Cardiac fibroblast (primary cell): ENCODE measurements at regions not wholly inside any gene's neighbourhood (a gene's known extent, or its start where the extent isn't known, plus 50 kb on each side); places are given as distances from the start of the nearest gene placed in this dataset.

Experiments
- DNase-seq, 2 donors: peaks; one replicate each; pipeline versions ENCODE4 v3.0.0 to v3.0.0-alpha.2; 2010; ENCODE audit warnings: low read depth in 2 of 2
- H3K4me3 ChIP-seq, 2 donors: replicated peaks in 1 of 2; 1 replicate in 1 of 2; 2 replicates in 1 of 2; pipeline ENCODE4 v1.5.1; 2011; ENCODE audit warnings: low read depth in 2 of 2, low read length in 2 of 2, mild to moderate bottlenecking in 2 of 2, moderate library complexity in 1 of 2
- TF ChIP-seq, protein P1 (sequence below): IDR thresholded peaks from one replicate; pipeline ENCODE4 v1.5.1; 2011; ENCODE audit warnings: low read depth, mild to moderate bottlenecking, low read length, inconsistent platforms

DNA sequence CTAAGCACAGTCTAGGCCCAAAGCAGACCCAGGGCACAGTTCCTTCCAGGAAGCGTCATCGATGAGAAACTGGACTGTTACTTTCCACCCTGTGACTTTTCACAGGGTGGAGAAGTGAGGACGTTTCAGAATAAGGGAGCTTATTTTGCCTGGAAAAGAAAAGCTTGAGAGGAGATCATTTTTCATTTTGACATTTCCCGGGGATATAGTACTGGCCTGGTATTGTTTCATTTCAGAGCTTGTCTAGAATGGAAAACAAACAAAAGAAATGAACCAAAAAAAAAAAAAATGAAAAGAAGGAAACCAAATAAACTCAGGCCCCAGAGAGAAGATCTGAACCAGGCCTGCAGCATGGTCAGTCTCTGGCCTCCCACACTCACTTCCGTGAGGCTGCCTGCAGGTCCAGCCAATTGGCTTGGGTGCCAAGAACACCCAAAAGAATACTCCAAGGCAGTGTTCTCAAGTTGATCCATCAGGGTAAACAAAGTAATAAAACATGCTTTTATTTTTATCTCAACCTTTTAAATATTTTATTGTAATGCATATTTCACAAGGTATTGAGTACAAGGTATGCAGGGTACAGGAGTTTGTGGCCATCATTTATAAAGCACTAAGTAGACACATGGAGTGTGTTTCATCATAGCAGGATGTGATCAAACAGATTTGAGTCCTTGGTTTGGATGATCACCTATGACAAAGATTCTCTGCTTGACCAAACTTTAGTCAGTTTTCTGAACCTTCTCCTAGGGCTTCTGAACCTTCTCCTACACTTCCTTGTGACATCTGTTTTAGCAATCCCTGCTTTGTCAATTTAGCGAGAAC lies 176.9 kb upstream of the GGTLC1 start:
- no peak for DNase-seq
- no peak overlapping the region for H3K4me3 ChIP-seq
- TF ChIP-seq, protein P1, sequence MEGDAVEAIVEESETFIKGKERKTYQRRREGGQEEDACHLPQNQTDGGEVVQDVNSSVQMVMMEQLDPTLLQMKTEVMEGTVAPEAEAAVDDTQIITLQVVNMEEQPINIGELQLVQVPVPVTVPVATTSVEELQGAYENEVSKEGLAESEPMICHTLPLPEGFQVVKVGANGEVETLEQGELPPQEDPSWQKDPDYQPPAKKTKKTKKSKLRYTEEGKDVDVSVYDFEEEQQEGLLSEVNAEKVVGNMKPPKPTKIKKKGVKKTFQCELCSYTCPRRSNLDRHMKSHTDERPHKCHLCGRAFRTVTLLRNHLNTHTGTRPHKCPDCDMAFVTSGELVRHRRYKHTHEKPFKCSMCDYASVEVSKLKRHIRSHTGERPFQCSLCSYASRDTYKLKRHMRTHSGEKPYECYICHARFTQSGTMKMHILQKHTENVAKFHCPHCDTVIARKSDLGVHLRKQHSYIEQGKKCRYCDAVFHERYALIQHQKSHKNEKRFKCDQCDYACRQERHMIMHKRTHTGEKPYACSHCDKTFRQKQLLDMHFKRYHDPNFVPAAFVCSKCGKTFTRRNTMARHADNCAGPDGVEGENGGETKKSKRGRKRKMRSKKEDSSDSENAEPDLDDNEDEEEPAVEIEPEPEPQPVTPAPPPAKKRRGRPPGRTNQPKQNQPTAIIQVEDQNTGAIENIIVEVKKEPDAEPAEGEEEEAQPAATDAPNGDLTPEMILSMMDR: no peak

DNA sequence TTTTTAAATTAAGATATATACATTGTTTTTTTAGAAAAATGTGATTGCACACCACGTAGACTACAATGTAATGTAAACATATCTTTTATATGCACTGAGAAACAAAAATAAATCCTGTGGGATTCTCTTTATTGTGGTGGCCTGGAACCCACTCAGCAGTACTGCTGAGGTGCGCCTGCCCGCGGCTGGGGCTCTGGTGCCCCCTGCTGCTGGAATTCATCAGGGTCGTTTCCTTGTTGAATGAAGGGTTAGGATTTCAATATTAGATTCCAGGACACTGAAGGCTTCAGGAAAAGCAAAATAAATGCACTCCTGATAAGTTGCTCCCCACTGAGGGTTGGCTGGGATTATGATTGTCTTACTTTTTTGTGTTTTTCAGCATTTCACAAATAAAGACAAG lies 175.8 kb upstream of the GGTLC1 start:
- DNase-seq: peak in 1 of 2 donors; percentile 20
- no peak overlapping the region for H3K4me3 ChIP-seq
- TF ChIP-seq, protein P1: peak; percentile 45

DNA sequence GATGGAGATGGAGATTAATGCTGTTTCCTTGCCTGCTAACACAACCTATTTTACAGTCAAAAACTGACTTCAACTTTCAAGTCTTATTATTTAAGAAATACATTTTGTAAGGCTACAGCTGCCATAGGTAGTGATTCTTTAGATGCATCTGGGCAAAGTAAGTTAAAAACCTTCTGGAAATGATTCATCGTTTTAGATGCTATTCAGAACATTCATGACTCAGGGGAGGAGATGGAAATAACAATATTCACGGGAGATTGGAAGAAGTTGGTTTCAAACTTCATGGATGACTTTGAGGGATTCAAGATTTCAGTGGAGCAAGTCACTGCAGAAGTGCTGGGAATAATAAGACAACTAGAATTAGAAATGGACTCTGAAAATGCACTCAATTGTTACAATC lies 174.9 kb upstream of the GGTLC1 start:
- no peak overlapping the region for H3K4me3 ChIP-seq
- DNase-seq: peak in 1 of 2 donors; percentile 40
- TF ChIP-seq, protein P1: no peak

DNA sequence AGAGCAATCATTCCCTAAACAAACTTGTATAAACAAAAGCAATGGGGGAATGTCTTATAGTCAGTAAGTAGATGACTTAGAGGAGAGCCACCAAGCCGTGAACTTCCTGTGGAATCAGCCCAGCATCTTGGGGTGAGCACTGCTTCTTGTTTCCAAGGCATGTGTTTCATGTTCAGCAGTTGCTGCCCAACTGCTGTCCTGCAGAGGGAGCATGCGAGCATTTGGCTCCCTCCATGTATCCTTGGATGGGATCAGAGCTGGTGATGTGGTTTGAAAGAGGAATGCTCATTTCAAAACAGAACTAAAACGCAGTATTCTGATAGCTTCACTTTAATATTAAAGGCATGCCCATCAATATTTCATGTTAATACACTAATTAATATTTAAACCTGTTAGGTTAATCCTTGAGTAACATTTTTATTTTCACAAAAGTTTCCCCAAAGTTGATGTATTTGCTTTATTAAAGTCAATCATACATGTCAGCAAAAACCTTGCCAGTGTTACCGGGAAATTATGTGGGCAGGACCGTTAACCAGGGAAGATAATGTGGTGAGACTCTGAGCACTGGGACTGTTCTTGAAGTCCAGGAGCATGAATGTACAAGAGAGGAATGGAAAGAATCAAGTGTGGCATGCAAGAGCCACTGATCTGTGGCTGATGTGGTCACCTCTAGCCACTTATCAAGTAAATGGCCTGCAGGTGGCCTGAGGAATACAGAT lies 172.1 kb upstream of the GGTLC1 start:
- peak; percentile 73 to 77 for DNase-seq
- H3K4me3 ChIP-seq: no peak overlapping the region
- TF ChIP-seq, protein P1: peak; percentile 94

DNA sequence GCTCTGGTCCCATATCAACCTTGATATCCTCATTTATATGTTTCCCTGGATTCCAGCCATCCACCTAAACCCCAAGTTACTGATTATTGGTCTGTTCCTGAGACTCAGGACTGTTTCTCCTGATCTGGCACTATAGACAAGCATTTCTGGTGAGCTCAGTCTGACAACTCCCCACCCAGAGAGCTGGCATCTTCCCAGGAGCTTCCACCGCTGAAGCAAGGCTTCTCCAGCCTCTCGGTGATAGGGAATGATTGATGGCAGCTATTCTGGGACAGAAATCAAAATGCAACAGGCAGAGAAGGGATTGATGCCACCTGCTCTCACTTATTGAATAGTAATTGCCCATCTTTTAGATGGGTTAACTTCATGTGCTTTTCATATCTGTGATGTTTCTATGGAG lies 169.7 kb upstream of the GGTLC1 start:
- no peak overlapping the region for H3K4me3 ChIP-seq
- TF ChIP-seq, protein P1: no peak
- no peak for DNase-seq

DNA sequence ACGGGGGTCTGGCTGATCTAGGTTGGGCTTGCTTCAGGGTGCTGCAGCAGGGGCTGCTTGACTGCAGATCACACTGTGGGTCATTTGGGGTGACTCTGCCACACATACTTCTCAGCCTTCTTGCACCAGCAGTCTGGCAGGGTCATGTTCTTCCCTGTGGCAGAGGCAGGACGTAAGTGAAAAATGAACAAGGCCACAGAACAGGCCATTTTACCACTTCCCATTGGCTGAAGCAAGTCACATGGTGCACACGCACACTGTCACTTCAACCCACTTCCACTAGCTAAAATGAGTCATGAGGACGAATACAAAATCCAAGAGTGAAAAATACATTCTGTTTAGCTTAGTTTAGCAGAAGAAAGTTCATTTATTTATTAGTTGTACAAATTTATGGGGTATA lies 168.6 kb upstream of the GGTLC1 start:
- no peak for DNase-seq
- H3K4me3 ChIP-seq: no peak overlapping the region
- TF ChIP-seq, protein P1: no peak
